ENCODE measurements at regions not wholly inside any gene's neighbourhood (a gene's known extent, or its start where the extent isn't known, plus 50 kb on each side); places are given as distances from the start of the nearest gene placed in this dataset.

DNA sequence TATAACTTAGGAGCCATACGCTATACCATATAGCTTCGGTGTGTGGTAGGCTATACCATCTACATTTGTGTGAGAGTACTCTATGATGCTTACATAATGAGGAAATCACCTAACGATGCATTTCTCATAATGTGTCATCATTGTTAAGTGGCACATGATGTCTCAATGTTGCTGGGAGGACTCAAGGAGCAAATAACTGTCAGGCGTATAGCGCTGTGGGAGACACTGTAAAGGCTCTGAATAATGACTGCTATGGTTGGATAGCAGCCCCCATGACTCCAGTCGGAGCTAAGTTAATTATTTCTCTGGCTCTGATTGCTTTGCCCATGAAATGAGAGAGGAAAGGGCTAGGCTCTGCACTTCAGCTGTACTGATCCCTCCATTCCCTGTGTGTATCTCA is 197.2 kb downstream of the RGS9 start:
- TF ChIP-seq, protein P1, sequence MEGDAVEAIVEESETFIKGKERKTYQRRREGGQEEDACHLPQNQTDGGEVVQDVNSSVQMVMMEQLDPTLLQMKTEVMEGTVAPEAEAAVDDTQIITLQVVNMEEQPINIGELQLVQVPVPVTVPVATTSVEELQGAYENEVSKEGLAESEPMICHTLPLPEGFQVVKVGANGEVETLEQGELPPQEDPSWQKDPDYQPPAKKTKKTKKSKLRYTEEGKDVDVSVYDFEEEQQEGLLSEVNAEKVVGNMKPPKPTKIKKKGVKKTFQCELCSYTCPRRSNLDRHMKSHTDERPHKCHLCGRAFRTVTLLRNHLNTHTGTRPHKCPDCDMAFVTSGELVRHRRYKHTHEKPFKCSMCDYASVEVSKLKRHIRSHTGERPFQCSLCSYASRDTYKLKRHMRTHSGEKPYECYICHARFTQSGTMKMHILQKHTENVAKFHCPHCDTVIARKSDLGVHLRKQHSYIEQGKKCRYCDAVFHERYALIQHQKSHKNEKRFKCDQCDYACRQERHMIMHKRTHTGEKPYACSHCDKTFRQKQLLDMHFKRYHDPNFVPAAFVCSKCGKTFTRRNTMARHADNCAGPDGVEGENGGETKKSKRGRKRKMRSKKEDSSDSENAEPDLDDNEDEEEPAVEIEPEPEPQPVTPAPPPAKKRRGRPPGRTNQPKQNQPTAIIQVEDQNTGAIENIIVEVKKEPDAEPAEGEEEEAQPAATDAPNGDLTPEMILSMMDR (IDR thresholded peaks at IDR 0.05): no peak
- TF ChIP-seq POLR2A (IDR thresholded peaks at IDR 0.05) (no peak), EP300 (IDR thresholded peaks at IDR 0.05) (no peak)
